K562 (cell line): ENCODE measurements at regions not wholly inside any gene's neighbourhood (a gene's known extent, or its start where the extent isn't known, plus 50 kb on each side); places are given as distances from the start of the nearest gene placed in this dataset.

Experiments used
- ATAC-seq: fragments of 200-7000 bp; cut with Tn5 transposase; 3 replicates; pipeline ENCODE4 v1.9.1; 2020; ENCODE audit warnings: moderate library complexity
- BruUV-seq: library from RNA; stranded (reverse); fragments of 400-500 nt; replicated peaks from 2 replicates; lab custom pipeline; 2021; lab: Mats Ljungman, UMichigan
- CTCF ChIA-PET: fragments of 300-600 bp; formaldehyde crosslinking; extraction: SDS; loops from one replicate; lab custom pipeline; 2021; ENCODE audit warnings: low intra/inter-chr PET ratio; lab: Yijun Ruan, JAX
- POLR2A ChIA-PET: fragments of 300-600, 350-650 bp; sonication (Branson Sonifier 250); formaldehyde crosslinking; extraction: SDS; loops from one replicate; lab custom pipeline; 2021; ENCODE audit warnings: antibody characterized with exemption, inconsistent platforms; lab: Yijun Ruan, JAX
- DNase-seq, 4 experiments: peaks; one replicate each; pipeline versions ENCODE4 v3.0.0 to v3.0.0-alpha.2; 2011 to 2018; ENCODE audit warnings: low spot score in 3 of 4, mixed read lengths in 3 of 4; ENCODE audit errors: extremely low read depth in 1 of 4
- FAIRE-seq: peaks from 2 replicates; lab custom pipeline; 2011; peaks lifted over from hg19 to GRCh38; lab: Jason Lieb, UNC
- H2AFZ ChIP-seq: 2 replicates; pipeline ENCODE4 v1.6.0; 2011; ENCODE audit warnings: low read depth, low read length, control low read depth, inconsistent platforms
- H3K27ac ChIP-seq: fragments of 200-600 bp; 3 replicates; pipeline ENCODE4 v1.8.0; 2011; ENCODE audit warnings: low read depth, mild to moderate bottlenecking, control low read depth, inconsistent platforms, low read length, moderate library complexity, mixed read lengths; ENCODE audit errors: extremely low read depth
- H3K27me3 ChIP-seq, 2 experiments: fragments of 300-600 bp in 1 of 2; 2 replicates in 1 of 2; 3 replicates in 1 of 2; pipeline versions ENCODE4 v1.6.0 to v1.8.0; 2011; ENCODE audit warnings: inconsistent platforms in 2 of 2, low read length in 2 of 2, mild to moderate bottlenecking in 1 of 2, mixed read lengths in 1 of 2, moderate library complexity in 1 of 2; ENCODE audit not compliant: control insufficient read depth in 2 of 2, insufficient read depth in 2 of 2
- H3K36me3 ChIP-seq: fragments of 300-600 bp; 3 replicates; pipeline ENCODE4 v1.8.0; 2011; ENCODE audit warnings: mild to moderate bottlenecking, low read length, inconsistent platforms; ENCODE audit not compliant: control insufficient read depth, insufficient read depth
- H3K4me1 ChIP-seq, 2 experiments: fragments of 200-600 bp in 1 of 2; replicated peaks in 1 of 2; 2 replicates in 1 of 2; 3 replicates in 1 of 2; pipeline versions ENCODE4 v1.5.1 to v1.8.0; 2011; ENCODE audit warnings: inconsistent platforms in 2 of 2, low read length in 2 of 2, mild to moderate bottlenecking in 1 of 2, mixed read lengths in 1 of 2, moderate library complexity in 1 of 2; ENCODE audit not compliant: control insufficient read depth in 2 of 2, insufficient read depth in 2 of 2
- H3K4me2 ChIP-seq: 2 replicates; pipeline ENCODE4 v1.6.1; 2011; ENCODE audit warnings: low read length, control low read depth, inconsistent platforms, mixed read lengths; ENCODE audit not compliant: insufficient read depth
- H3K4me3 ChIP-seq: fragments of 200-600 bp; sonication (generic), shearing (Covaris generic); 2 replicates; pipeline ENCODE4 v1.5.1; 2016; ENCODE audit warnings: control low read depth, inconsistent platforms
- H3K79me2 ChIP-seq: fragments of 200-600 bp; 3 replicates; pipeline ENCODE4 v1.8.0; 2011; ENCODE audit warnings: low read length, inconsistent platforms; ENCODE audit not compliant: control insufficient read depth, insufficient read depth
- H3K9ac ChIP-seq, 2 experiments: 2 replicates each; pipeline versions ENCODE4 v1.6.0 to v1.6.1; 2011; ENCODE audit warnings: low read depth in 2 of 2, low read length in 2 of 2, control low read depth in 1 of 2, inconsistent platforms in 1 of 2, mild to moderate bottlenecking in 1 of 2, mixed read lengths in 1 of 2; ENCODE audit not compliant: insufficient read depth in 1 of 2
- H3K9me1 ChIP-seq: one replicate; pipeline ENCODE4 v1.6.0; 2011; ENCODE audit warnings: inconsistent platforms, mild to moderate bottlenecking, low read length, moderate library complexity; ENCODE audit not compliant: control insufficient read depth, insufficient read depth
- H3K9me3 ChIP-seq: replicated peaks from 2 replicates; pipeline ENCODE4 v1.5.1; 2011; ENCODE audit warnings: low read depth, low read length, inconsistent platforms; ENCODE audit not compliant: control insufficient read depth, insufficient read depth
- H4K20me1 ChIP-seq: replicated peaks from 2 replicates; pipeline ENCODE4 v1.6.1; 2011; ENCODE audit warnings: low read length, inconsistent platforms, mixed read lengths; ENCODE audit not compliant: control insufficient read depth, insufficient read depth
- DNMT1 ChIP-seq: fragments of 450-650 bp; IDR thresholded peaks from 2 replicates; pipeline ENCODE4 v1.6.1; 2016; ENCODE audit warnings: antibody characterized with exemption, mild to moderate bottlenecking
- ETS2 ChIP-seq: IDR thresholded peaks from 2 replicates; pipeline ENCODE4 v1.6.1; 2016; ENCODE audit warnings: borderline replicate concordance, missing genetic modification characterization, mild to moderate bottlenecking, moderate library complexity, missing compliant biosample characterization; ENCODE audit not compliant: poor library complexity, severe bottlenecking
- KDM2B ChIP-seq: fragments of 250-450 bp; sonication (Bioruptor Pico); IDR thresholded peaks from 2 replicates; pipeline ENCODE4 v1.8.0; 2021; ENCODE audit warnings: mild to moderate bottlenecking, moderate library complexity
- MAFG ChIP-seq: fragments of 450-650 bp; conservative IDR thresholded peaks from 2 replicates; pipeline ENCODE4 v1.6.1; 2016; ENCODE audit warnings: missing genetic modification characterization, missing compliant biosample characterization
- NCOA6 ChIP-seq: fragments of 450-650 bp; IDR thresholded peaks from 2 replicates; pipeline ENCODE4 v1.6.1; 2017; ENCODE audit warnings: mild to moderate bottlenecking
- RFX1 ChIP-seq: fragments of 450-650 bp; IDR thresholded peaks from 2 replicates; pipeline ENCODE4 v1.6.1; 2016; ENCODE audit warnings: mild to moderate bottlenecking, moderate library complexity
- SP1 ChIP-seq: sonication (generic); formaldehyde crosslinking; IDR thresholded peaks from 2 replicates; pipeline ENCODE4 v1.8.1; 2022; ENCODE audit warnings: mild to moderate bottlenecking, missing genetic modification reagents
- TEAD1 ChIP-seq, 2 experiments: fragments of 450-650 bp in 1 of 2; sonication (generic) in 1 of 2; formaldehyde crosslinking; IDR thresholded peaks; 2 replicates each; pipeline versions ENCODE4 v1.4.0 to v1.8.0; 2020 to 2022; ENCODE audit warnings: mild to moderate bottlenecking in 2 of 2, missing genetic modification reagents in 1 of 2
- ZBED1 ChIP-seq: IDR thresholded peaks from 2 replicates; pipeline ENCODE4 v1.6.1; 2014
- ZBTB12 ChIP-seq: fragments of 250-450 bp; sonication (Bioruptor Pico); IDR thresholded peaks from 2 replicates; pipeline ENCODE4 v1.4.0; 2020
- ZNF146 ChIP-seq: IDR thresholded peaks from one replicate; pipeline ENCODE4 v1.6.1; 2018; ENCODE audit warnings: missing compliant biosample characterization; ENCODE audit not compliant: unreplicated experiment
- ZNF316 ChIP-seq: fragments of 450-650 bp; IDR thresholded peaks from 2 replicates; pipeline ENCODE4 v1.6.1; 2016
- WGBS: fragments of 100-300 bp; shearing (Covaris generic); methylation state at CpG from one replicate; pipeline ENCODE4 v1.1.6; 2016; ENCODE audit warnings: low coverage, mixed read lengths; ENCODE audit not compliant: insufficient coverage; ENCODE audit errors: missing lambda C conversion rate; 5-methylcytosine and 5-hydroxymethylcytosine counted together
- in situ Hi-C: fragments of 300-500 bp; cut with MboI; formaldehyde crosslinking; loops from 4 replicates; pipeline ENCODE4 v1.15.0; 2018; ENCODE audit warnings: inconsistent platforms, mixed read lengths
- intact Hi-C: fragments of 100-400 bp; cut with micrococcal nuclease; formaldehyde crosslinking; loops from 2 replicates; pipeline ENCODE4 v1.14.2; 2022

GRCh38 chr12:126538888-126539287, 1473.7 kb downstream of the AACS start:
- Histone ChIP-seq H3K9ac (no peak overlapping the region), H3K27me3 (no peaks in the 10 kb centered on the region), H3K79me2 (no peaks in the 10 kb centered on the region), H3K36me3 (no peaks in the 10 kb centered on the region), H3K27ac (no peak overlapping the region), H3K4me3 (no peak overlapping the region), H3K9me3 (no peaks in the 10 kb centered on the region; the same call in 1 of the 2 replicates), H4K20me1 (no peaks in the 10 kb centered on the region), H2AFZ (no peak overlapping the region), H3K9me1 (no peaks in the 10 kb centered on the region), H3K4me1 (no peaks in the 10 kb centered on the region), H3K4me2 (no peak overlapping the region)
- POLR2A ChIA-PET, result no interaction called here
- ATAC-seq, result no peak
- no peak for DNase-seq
- in situ Hi-C loops (no loop called here), intact Hi-C loops (no loop called here)
- CTCF ChIA-PET, result no interaction called here
- no peak for FAIRE-seq
- BruUV-seq, result no TSS peak
- WGBS, result 0% methylated on average over 2 of the region's 2 CpGs
- 0 out of 2 replicates have a peak, but pooled peaks have one; percentile 15 for TF ChIP-seq MAFG
- no peak for TF ChIP-seq TEAD1 (CRISPR knock-in tag; IDR thresholded peaks at IDR 0.05)
- TF ChIP-seq ETS2 (tag), result no peak
- peak; percentile 18; the same call in 1 of the 2 replicates for TF ChIP-seq ZNF316

GRCh38 chr12:126545411-126545810, 1480.2 kb downstream of the AACS start:
- Histone ChIP-seq H3K4me3 (no peak overlapping the region), H3K27me3 (no peaks in the 10 kb centered on the region), H3K9me1 (no peaks in the 10 kb centered on the region), H3K9me3 (no peaks in the 10 kb centered on the region; the same call in 1 of the 2 replicates), H3K4me1 (no peaks in the 10 kb centered on the region), H3K79me2 (no peaks in the 10 kb centered on the region), H3K36me3 (no peaks in the 10 kb centered on the region), H3K4me2 (no peak overlapping the region), H3K27ac (no peak overlapping the region), H4K20me1 (no peaks in the 10 kb centered on the region), H3K9ac (no peak overlapping the region), H2AFZ (no peak overlapping the region)
- in situ Hi-C loops (no loop called here), intact Hi-C loops (no loop called here)
- CTCF ChIA-PET, result no interaction called here
- TF ChIP-seq SP1, result no peak
- no peak for TF ChIP-seq RFX1
- no peak for TF ChIP-seq NCOA6
- TF ChIP-seq ZNF146, result no peak
- TF ChIP-seq ZBED1, result no peak
- no peak for TF ChIP-seq DNMT1
- TF ChIP-seq KDM2B (CRISPR knock-in tag), result no peak
- TF ChIP-seq ZBTB12 (CRISPR knock-in tag), result no peak
- 2% methylated on average over 4 of the region's 4 CpGs for WGBS
- no peak for ATAC-seq
- no peak for FAIRE-seq
- DNase-seq, result no peak
- no TSS peak for BruUV-seq
- POLR2A ChIA-PET, result no interaction called here
